NCI-H1105 (cell line): ENCODE measurements at regions not wholly inside any gene's neighbourhood (a gene's known extent, or its start where the extent isn't known, plus 50 kb on each side); places are given as distances from the start of the nearest gene placed in this dataset.

Experiments
- DNase-seq: peaks from one replicate; lab custom pipeline; 2025; lab: John Stamatoyannopoulos, UW

GRCh38 chr4:188554413-188554812 lies 415.2 kb downstream of the TRIML1 start:
- DNase-seq = no peak

- no peak for DNase-seq
These were observed 433.9 kb downstream of the TRIML1 start for GRCh38 chr4:188573104-188573503.

GRCh38 chr4:188578657-188579056 lies 439.4 kb downstream of the TRIML1 start:
- DNase-seq = no peak

GRCh38 chr4:188596021-188596420 lies 456.8 kb downstream of the TRIML1 start:
- no peak for DNase-seq

GRCh38 chr4:188603646-188604045 lies 464.4 kb downstream of the TRIML1 start:
- DNase-seq = no peak

- DNase-seq = no peak
These were observed 467.4 kb downstream of the TRIML1 start for GRCh38 chr4:188606635-188607034.

GRCh38 chr4:188611143-188611542 lies 471.9 kb downstream of the TRIML1 start:
- DNase-seq = no peak

GRCh38 chr4:188612659-188613058 lies 473.4 kb downstream of the TRIML1 start:
- no peak for DNase-seq

GRCh38 chr4:188613976-188614375 lies 474.7 kb downstream of the TRIML1 start:
- DNase-seq = no peak

GRCh38 chr4:188619456-188620149 lies 480.4 kb downstream of the TRIML1 start:
- DNase-seq = no peak

GRCh38 chr4:188620608-188621007 lies 481.4 kb downstream of the TRIML1 start:
- no peak for DNase-seq

- DNase-seq = no peak
These were observed 484.1 kb downstream of the TRIML1 start for GRCh38 chr4:188623314-188623854.

- no peak for DNase-seq
These were observed 485.1 kb downstream of the TRIML1 start for GRCh38 chr4:188624370-188624769.

- DNase-seq = no peak
These were observed 488.7 kb downstream of the TRIML1 start for GRCh38 chr4:188627892-188628291.

- no peak for DNase-seq
These were observed 500.3 kb downstream of the TRIML1 start for GRCh38 chr4:188639479-188640100.

- DNase-seq = no peak
These were observed 508.7 kb downstream of the TRIML1 start for GRCh38 chr4:188647820-188648370.

GRCh38 chr4:188649635-188650034 lies 510.4 kb downstream of the TRIML1 start:
- no peak for DNase-seq

- no peak for DNase-seq
These were observed 511.3 kb downstream of the TRIML1 start for GRCh38 chr4:188650516-188650915.

- no peak for DNase-seq
These were observed 518.1 kb downstream of the TRIML1 start for GRCh38 chr4:188657365-188657764.

- DNase-seq = no peak
These were observed 519.8 kb downstream of the TRIML1 start for GRCh38 chr4:188658958-188659522.

- no peak for DNase-seq
These were observed 521.6 kb downstream of the TRIML1 start for GRCh38 chr4:188660796-188661195.

GRCh38 chr4:188661502-188661901 lies 522.3 kb downstream of the TRIML1 start:
- DNase-seq = no peak

- DNase-seq = no peak
These were observed 524.1 kb downstream of the TRIML1 start for GRCh38 chr4:188663369-188663768.
